Endothelial cell of umbilical vein (primary cell): ENCODE measurements at regions not wholly inside any gene's neighbourhood (a gene's known extent, or its start where the extent isn't known, plus 50 kb on each side); places are given as distances from the start of the nearest gene placed in this dataset.
A peak's percentile ranks its signal among the peaks of the same experiment; 100 is the strongest.

Experiments used
- BruUV-seq: library from RNA; stranded (reverse); fragments of 400-500 nt; replicated peaks from 2 replicates; lab custom pipeline; 2021; lab: Mats Ljungman, UMichigan
- CTCF ChIA-PET: fragments of 300-600, 350-600 bp; sonication (Branson Sonifier 250); formaldehyde crosslinking; loops from one replicate; lab custom pipeline; 2021; ENCODE audit warnings: antibody characterized with exemption, inconsistent platforms; lab: Charles Lee
- POLR2A ChIA-PET: fragments of 300-600, 350-600 bp; sonication (Branson Sonifier 250); formaldehyde crosslinking; loops from one replicate; lab custom pipeline; 2021; ENCODE audit warnings: antibody characterized with exemption, inconsistent platforms; lab: Charles Lee
- DNase-seq: peaks from one replicate; pipeline ENCODE4 v3.0.0-alpha.2; 2011; ENCODE audit warnings: low read depth, low spot score
- FAIRE-seq: peaks from 2 replicates; lab custom pipeline; 2011; peaks lifted over from hg19 to GRCh38; lab: Jason Lieb, UNC
- H2AFZ ChIP-seq: 2 replicates; pipeline ENCODE4 v1.6.0; 2012; ENCODE audit warnings: low read depth, low read length, control low read depth, inconsistent platforms
- H3K27ac ChIP-seq: 2 replicates; pipeline ENCODE4 v1.5.1; 2011; ENCODE audit warnings: low read depth, mild to moderate bottlenecking, control low read depth, low read length, moderate library complexity; ENCODE audit not compliant: insufficient read depth
- H3K27me3 ChIP-seq, 2 experiments: 2 replicates each; pipeline versions ENCODE4 v1.6.0 to v1.6.1; 2011; ENCODE audit warnings: low read length in 2 of 2, mixed read lengths in 1 of 2; ENCODE audit not compliant: control insufficient read depth in 2 of 2, insufficient read depth in 2 of 2
- H3K36me3 ChIP-seq, 2 experiments: 2 replicates in 1 of 2; 3 replicates in 1 of 2; pipeline ENCODE4 v1.5.1; 2011; ENCODE audit warnings: low read length in 2 of 2, mild to moderate bottlenecking in 1 of 2, moderate library complexity in 1 of 2; ENCODE audit not compliant: control insufficient read depth in 2 of 2, insufficient read depth in 2 of 2; ENCODE audit errors: extremely low read depth in 1 of 2
- H3K4me1 ChIP-seq: 3 replicates; pipeline ENCODE4 v1.5.1; 2011; ENCODE audit warnings: mild to moderate bottlenecking, low read length; ENCODE audit not compliant: control insufficient read depth, insufficient read depth; ENCODE audit errors: extremely low read depth
- H3K4me2 ChIP-seq: 2 replicates; pipeline ENCODE4 v1.6.1; 2011; ENCODE audit warnings: low read length, control low read depth, mixed read lengths; ENCODE audit not compliant: insufficient read depth
- H3K4me3 ChIP-seq, 3 experiments: fragments of 200-600 bp in 1 of 3; sonication (generic), shearing (Covaris generic) in 1 of 3; replicated peaks in 1 of 3; 2 replicates each; pipeline ENCODE4 v1.5.1; 2011 to 2016; ENCODE audit warnings: control low read depth in 3 of 3, low read length in 3 of 3, mild to moderate bottlenecking in 2 of 3, inconsistent platforms in 1 of 3, low read depth in 1 of 3, moderate library complexity in 1 of 3; ENCODE audit not compliant: insufficient read depth in 1 of 3
- H3K79me2 ChIP-seq: 2 replicates; pipeline ENCODE4 v1.6.0; 2012; ENCODE audit warnings: low read length, inconsistent platforms; ENCODE audit not compliant: control insufficient read depth, insufficient read depth
- H3K9ac ChIP-seq: replicated peaks from 2 replicates; pipeline ENCODE3; 2011; ENCODE audit warnings: low read length, control low read depth; ENCODE audit not compliant: insufficient read depth; ENCODE audit errors: extremely low read depth
- H3K9me1 ChIP-seq: replicated peaks from 3 replicates; pipeline ENCODE4 v1.6.0; 2011; ENCODE audit warnings: mild to moderate bottlenecking, low read length; ENCODE audit not compliant: control insufficient read depth, insufficient read depth; ENCODE audit errors: extremely low read depth
- H3K9me3 ChIP-seq: replicated peaks from 2 replicates; pipeline ENCODE4 v1.5.1; 2012; ENCODE audit warnings: low read length, inconsistent platforms; ENCODE audit not compliant: control insufficient read depth, insufficient read depth
- H4K20me1 ChIP-seq: replicated peaks from 2 replicates; pipeline ENCODE3; 2011; ENCODE audit warnings: mild to moderate bottlenecking, low read length; ENCODE audit not compliant: control insufficient read depth, insufficient read depth; ENCODE audit errors: extremely low read depth
- CTCF ChIP-seq, 2 donors: IDR thresholded peaks; 1 replicate in 1 of 2; 2 replicates in 1 of 2; pipeline ENCODE4 v1.5.1; 2011; ENCODE audit warnings: low read length in 2 of 2, mild to moderate bottlenecking in 2 of 2, moderate library complexity in 2 of 2, control low read depth in 1 of 2, inconsistent platforms in 1 of 2, low read depth in 1 of 2; ENCODE audit not compliant: insufficient read depth in 1 of 2; ENCODE audit errors: extremely low read depth in 1 of 2
- EZH2 ChIP-seq: IDR thresholded peaks from 2 replicates; pipeline ENCODE4 v1.6.1; 2012; ENCODE audit warnings: borderline replicate concordance, low read depth, mild to moderate bottlenecking, moderate library complexity, low read length, inconsistent platforms; ENCODE audit not compliant: severe bottlenecking
- FOS ChIP-seq: IDR thresholded peaks from 2 replicates; pipeline ENCODE4 v1.6.1; 2011; ENCODE audit warnings: mild to moderate bottlenecking, low read length, moderate library complexity, borderline replicate concordance; ENCODE audit not compliant: insufficient read depth
- GATA2 ChIP-seq: IDR thresholded peaks from 2 replicates; pipeline ENCODE4 v1.7.0; 2011; ENCODE audit warnings: low read depth, mild to moderate bottlenecking, moderate library complexity, mixed read lengths, low read length; ENCODE audit not compliant: insufficient read length, insufficient read depth
- JUN ChIP-seq: IDR thresholded peaks from 2 replicates; pipeline ENCODE4 v1.6.1; 2011; ENCODE audit warnings: borderline replicate concordance, low read depth; ENCODE audit not compliant: insufficient read length, insufficient read depth
- MAX ChIP-seq: IDR thresholded peaks from 2 replicates; pipeline ENCODE4 v1.6.1; 2011; ENCODE audit not compliant: insufficient read depth, insufficient read length
- MYC ChIP-seq: IDR thresholded peaks from one replicate; pipeline ENCODE4 v1.6.1; 2011; ENCODE audit warnings: mild to moderate bottlenecking, low read depth, low read length
- POLR2A ChIP-seq: IDR thresholded peaks from 2 replicates; pipeline ENCODE4 v1.6.1; 2012; ENCODE audit warnings: low read depth, mild to moderate bottlenecking, control low read depth, low read length
- POLR2AphosphoS5 ChIP-seq: IDR thresholded peaks from 2 replicates; pipeline ENCODE4 v1.6.1; 2012; ENCODE audit warnings: low read depth, mild to moderate bottlenecking, control low read depth, low read length, moderate library complexity; ENCODE audit not compliant: insufficient read depth
- dilution Hi-C: fragments of 300-500 bp; cut with MboI; formaldehyde crosslinking; loops from one replicate; pipeline ENCODE4 v1.15.0; 2019; ENCODE audit warnings: low sequenced_read_pairs; ENCODE audit not compliant: extremely low pct_ligation_motif_present
- intact Hi-C: fragments of 100-400 bp; cut with micrococcal nuclease; formaldehyde crosslinking; loops from one replicate; pipeline ENCODE4 v1.10.0; 2022

DNA sequence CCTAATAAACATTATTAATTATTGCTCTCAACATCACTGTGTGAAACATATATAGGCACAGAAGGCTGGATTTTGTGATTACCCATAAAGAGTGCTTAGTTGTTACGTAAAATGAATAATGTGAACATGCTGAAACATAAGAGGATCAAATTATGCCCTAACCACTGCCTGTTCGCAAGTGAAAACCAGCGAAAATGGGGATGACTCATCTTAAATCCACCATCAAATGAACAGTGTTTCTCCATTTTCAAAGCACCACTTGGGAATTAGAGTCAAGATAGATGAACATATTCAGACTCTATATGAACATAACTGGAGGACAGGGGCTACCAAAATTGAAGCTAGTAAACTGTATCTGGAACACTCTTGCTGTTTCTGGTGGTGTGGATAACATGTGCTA lies 386.2 kb downstream of the HHIPL2 start:
- dilution Hi-C loops: no loop called here
- Histone ChIP-seq H3K4me1 (no peaks in the 10 kb centered on the region), H3K4me2 (no peak overlapping the region), H3K9me1 (no peaks in the 10 kb centered on the region), H3K36me3 (no peaks in the 10 kb centered on the region), H3K27me3 (no peaks in the 10 kb centered on the region), H3K27ac (no peak overlapping the region), H2AFZ (no peak overlapping the region), H3K79me2 (no peaks in the 10 kb centered on the region), H4K20me1 (no peaks in the 10 kb centered on the region), H3K9me3 (no peaks in the 10 kb centered on the region), H3K9ac (no peak overlapping the region), H3K4me3 (no peak overlapping the region)
- no TSS peak for BruUV-seq
- ChIA-PET CTCF (no interaction called here), POLR2A (no interaction called here)
- intact Hi-C loops: no loop called here
- DNase-seq: no peak
- TF ChIP-seq POLR2AphosphoS5 (no peak), JUN (peak; percentile 10)
- FAIRE-seq: no peak

- no peak overlapping the region for H3K27ac ChIP-seq
- H3K9me3 ChIP-seq: no peaks in the 10 kb centered on the region
- TF ChIP-seq FOS (no peak), EZH2 (no peak), MYC (no peak), CTCF (IDR thresholded peaks at IDR 0.05; ENCODE audit: extremely low read depth in 1 of 2, insufficient read depth in 1 of 2, low read depth in 1 of 2, low read length in 2 of 2) (no peak), POLR2A (no peak), GATA2 (no peak), POLR2AphosphoS5 (no peak), JUN (no peak), MAX (no peak)
- H4K20me1 ChIP-seq: no peaks in the 10 kb centered on the region
- no peaks in the 10 kb centered on the region for H3K4me1 ChIP-seq
- H3K9ac ChIP-seq: no peak overlapping the region
- H3K4me2 ChIP-seq: no peak overlapping the region
- dilution Hi-C loops: no loop called here
- H3K9me1 ChIP-seq: no peaks in the 10 kb centered on the region
- no peak overlapping the region for H2AFZ ChIP-seq
- FAIRE-seq (no peak), DNase-seq (no peak)
- intact Hi-C loops: no loop called here
- no peaks in the 10 kb centered on the region for H3K36me3 ChIP-seq
- no TSS peak for BruUV-seq
- H3K79me2 ChIP-seq: no peaks in the 10 kb centered on the region
- H3K27me3 ChIP-seq: no peaks in the 10 kb centered on the region
- no peak overlapping the region for H3K4me3 ChIP-seq
- ChIA-PET POLR2A (no interaction called here), CTCF (no interaction called here)
These were observed 390.3 kb downstream of the HHIPL2 start for GRCh38 chr1:222157612-222158011.
